OCI-LY1 (cell line): ENCODE measurements at regions not wholly inside any gene's neighbourhood (a gene's known extent, or its start where the extent isn't known, plus 50 kb on each side); places are given as distances from the start of the nearest gene placed in this dataset.

ENCODE experiments used
- H2AFZ ChIP-seq: fragments of 200-600 bp; sonication (generic), shearing (Covaris generic); 2 replicates; pipeline ENCODE4 v1.6.0; 2014; ENCODE audit warnings: antibody characterized with exemption, mild to moderate bottlenecking, low read length
- H3F3A ChIP-seq: fragments of 200-600 bp; sonication (generic), shearing (Covaris generic); 2 replicates; pipeline ENCODE4 v1.6.0; 2014; ENCODE audit warnings: mild to moderate bottlenecking, antibody characterized with exemption, low read length, moderate library complexity; ENCODE audit not compliant: insufficient read depth
- H3K27ac ChIP-seq: fragments of 200-600 bp; sonication (generic); 2 replicates; pipeline ENCODE4 v1.5.1; 2014; ENCODE audit warnings: low read length, mixed run types, mild to moderate bottlenecking, low read depth; ENCODE audit not compliant: poor library complexity, severe bottlenecking
- H3K27me3 ChIP-seq: fragments of 200-600 bp; sonication (generic); 2 replicates; pipeline ENCODE4 v1.6.0; 2014; ENCODE audit warnings: antibody characterized with exemption, mild to moderate bottlenecking, low read length, moderate library complexity; ENCODE audit not compliant: insufficient read depth
- H3K36me3 ChIP-seq: fragments of 200-600 bp; sonication (generic); 2 replicates; pipeline ENCODE4 v1.6.1; 2014; ENCODE audit warnings: mild to moderate bottlenecking, antibody characterized with exemption, low read length, moderate library complexity, mixed read lengths; ENCODE audit not compliant: insufficient read depth
- H3K4me1 ChIP-seq: fragments of 200-600 bp; sonication (generic); 2 replicates; pipeline ENCODE4 v1.5.1; 2014; ENCODE audit warnings: mild to moderate bottlenecking, low read length, moderate library complexity; ENCODE audit not compliant: insufficient read depth, severe bottlenecking
- H3K4me2 ChIP-seq: fragments of 200-600 bp; sonication (generic), shearing (Covaris generic); 2 replicates; pipeline ENCODE4 v1.6.1; 2014; ENCODE audit warnings: low read length
- H3K4me3 ChIP-seq: fragments of 200-600 bp; sonication (generic); 2 replicates; pipeline ENCODE4 v1.5.1; 2014; ENCODE audit warnings: low read length, low read depth, mild to moderate bottlenecking, mixed read lengths; ENCODE audit not compliant: poor library complexity, severe bottlenecking
- H3K79me2 ChIP-seq: fragments of 200-600 bp; shearing (Covaris generic); 2 replicates; pipeline ENCODE4 v1.6.1; 2016; ENCODE audit warnings: mixed run types, low read length, mixed read lengths; ENCODE audit not compliant: insufficient read depth
- H3K9ac ChIP-seq: fragments of 200-600 bp; sonication (generic), shearing (Covaris generic); 2 replicates; pipeline ENCODE4 v1.6.1; 2014; ENCODE audit warnings: mild to moderate bottlenecking, low read length, mixed read lengths
- H3K9me2 ChIP-seq: fragments of 200-600 bp; sonication (generic), shearing (Covaris generic); 2 replicates; pipeline ENCODE4 v1.6.1; 2014; ENCODE audit warnings: low read depth, mild to moderate bottlenecking, low read length, mixed read lengths
- H3K9me3 ChIP-seq: fragments of 200-600 bp; shearing (Covaris generic); 2 replicates; pipeline ENCODE4 v1.6.1; 2014; ENCODE audit warnings: low read length, mixed read lengths
- H4K20me1 ChIP-seq: fragments of 200-600 bp; sonication (generic), shearing (Covaris generic); 2 replicates; pipeline ENCODE4 v1.6.0; 2016; ENCODE audit warnings: mild to moderate bottlenecking, low read length; ENCODE audit not compliant: insufficient read depth
- CTCF ChIP-seq: fragments of 200-600 bp; sonication (generic), shearing (Covaris generic); IDR thresholded peaks from 2 replicates; pipeline ENCODE4 v1.5.1; 2017; ENCODE audit warnings: mild to moderate bottlenecking, antibody characterized with exemption, low read length, moderate library complexity, mixed read lengths
- EZH2 ChIP-seq: fragments of 200-600 bp; sonication (generic), shearing (Covaris generic); IDR thresholded peaks from 2 replicates; pipeline ENCODE4 v1.8.0; 2017; ENCODE audit warnings: borderline replicate concordance, mixed run types, mild to moderate bottlenecking, antibody characterized with exemption, low read length, moderate library complexity, mixed read lengths

- Histone ChIP-seq H3K79me2 (no peaks in the 10 kb centered on the region), H3F3A (no peaks in the 10 kb centered on the region), H3K36me3 (no peaks in the 10 kb centered on the region), H4K20me1 (no peaks in the 10 kb centered on the region), H3K4me2 (no peak overlapping the region), H3K4me3 (no peak overlapping the region), H3K27ac (no peak overlapping the region), H3K4me1 (no peaks in the 10 kb centered on the region), H3K9ac (no peak overlapping the region), H3K9me3 (no peaks in the 10 kb centered on the region), H3K27me3 (no peaks in the 10 kb centered on the region), H2AFZ (no peak overlapping the region), H3K9me2 (no peaks in the 10 kb centered on the region)
- TF ChIP-seq CTCF = no peak
- TF ChIP-seq EZH2 = no peak
These were observed 611.5 kb upstream of the IMPG1 start for GRCh38 chr6:76683985-76684384.

GRCh38 chr6:76682842-76683241, 610.4 kb upstream of the IMPG1 start:
- H4K20me1 ChIP-seq = no peaks in the 10 kb centered on the region
- H2AFZ ChIP-seq = no peak overlapping the region
- no peaks in the 10 kb centered on the region for H3K9me2 ChIP-seq
- no peaks in the 10 kb centered on the region for H3F3A ChIP-seq
- H3K79me2 ChIP-seq = no peaks in the 10 kb centered on the region
- H3K4me1 ChIP-seq = no peaks in the 10 kb centered on the region
- no peaks in the 10 kb centered on the region for H3K27me3 ChIP-seq
- TF ChIP-seq EZH2 (no peak), CTCF (peak; percentile 24; the same call in 1 of the 2 replicates)
- no peaks in the 10 kb centered on the region for H3K9me3 ChIP-seq
- H3K27ac ChIP-seq = no peak overlapping the region
- H3K36me3 ChIP-seq = no peaks in the 10 kb centered on the region
- no peak overlapping the region for H3K4me2 ChIP-seq
- no peak overlapping the region for H3K9ac ChIP-seq
- no peak overlapping the region for H3K4me3 ChIP-seq

GRCh38 chr6:76681781-76682180, 609.3 kb upstream of the IMPG1 start:
- H3K27me3 ChIP-seq = no peaks in the 10 kb centered on the region
- H3K4me3 ChIP-seq = no peak overlapping the region
- no peaks in the 10 kb centered on the region for H3K36me3 ChIP-seq
- no peaks in the 10 kb centered on the region for H3K9me2 ChIP-seq
- no peaks in the 10 kb centered on the region for H3K9me3 ChIP-seq
- TF ChIP-seq EZH2 (no peak), CTCF (no peak)
- H3K4me2 ChIP-seq = no peak overlapping the region
- no peak overlapping the region for H2AFZ ChIP-seq
- H3K9ac ChIP-seq = no peak overlapping the region
- no peaks in the 10 kb centered on the region for H3K79me2 ChIP-seq
- H3K27ac ChIP-seq = no peak overlapping the region
- H3K4me1 ChIP-seq = no peaks in the 10 kb centered on the region
- H4K20me1 ChIP-seq = no peaks in the 10 kb centered on the region
- no peaks in the 10 kb centered on the region for H3F3A ChIP-seq
